GM13977 (cell line): ENCODE measurements at regions not wholly inside any gene's neighbourhood (a gene's known extent, or its start where the extent isn't known, plus 50 kb on each side); places are given as distances from the start of the nearest gene placed in this dataset.
"Not testable (repeated sequence)": the region's sequence is repeated elsewhere in the genome, so short reads cannot be mapped to it uniquely, and the experiment has no call there.

Experiments used
- DNase-seq: peaks from one replicate; pipeline ENCODE4 v3.0.0; 2012; ENCODE audit warnings: low spot score
- in situ Hi-C: fragments of 300-500 bp; cut with MboI; formaldehyde crosslinking; loops from one replicate; pipeline ENCODE4 v1.12.0; 2022; ENCODE audit warnings: low sequenced_read_pairs, low pct_unique_long_range_greater_than_20kb, mixed read lengths, inconsistent platforms; ENCODE audit not compliant: unreplicated experiment
- TF ChIP-seq, protein P1 (sequence below): IDR thresholded peaks from 2 replicates; pipeline ENCODE4 v1.5.1; 2012; ENCODE audit warnings: mild to moderate bottlenecking, control low read depth; ENCODE audit not compliant: insufficient read depth; ENCODE audit errors: extremely low read depth, missing control alignments

GRCh38 chr2:37739153-37739552, 67.7 kb upstream of the CDC42EP3 start:
- TF ChIP-seq, protein P1, sequence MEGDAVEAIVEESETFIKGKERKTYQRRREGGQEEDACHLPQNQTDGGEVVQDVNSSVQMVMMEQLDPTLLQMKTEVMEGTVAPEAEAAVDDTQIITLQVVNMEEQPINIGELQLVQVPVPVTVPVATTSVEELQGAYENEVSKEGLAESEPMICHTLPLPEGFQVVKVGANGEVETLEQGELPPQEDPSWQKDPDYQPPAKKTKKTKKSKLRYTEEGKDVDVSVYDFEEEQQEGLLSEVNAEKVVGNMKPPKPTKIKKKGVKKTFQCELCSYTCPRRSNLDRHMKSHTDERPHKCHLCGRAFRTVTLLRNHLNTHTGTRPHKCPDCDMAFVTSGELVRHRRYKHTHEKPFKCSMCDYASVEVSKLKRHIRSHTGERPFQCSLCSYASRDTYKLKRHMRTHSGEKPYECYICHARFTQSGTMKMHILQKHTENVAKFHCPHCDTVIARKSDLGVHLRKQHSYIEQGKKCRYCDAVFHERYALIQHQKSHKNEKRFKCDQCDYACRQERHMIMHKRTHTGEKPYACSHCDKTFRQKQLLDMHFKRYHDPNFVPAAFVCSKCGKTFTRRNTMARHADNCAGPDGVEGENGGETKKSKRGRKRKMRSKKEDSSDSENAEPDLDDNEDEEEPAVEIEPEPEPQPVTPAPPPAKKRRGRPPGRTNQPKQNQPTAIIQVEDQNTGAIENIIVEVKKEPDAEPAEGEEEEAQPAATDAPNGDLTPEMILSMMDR = no peak
- no peak for DNase-seq
- in situ Hi-C loops = no loop called here

- in situ Hi-C loops = no loop called here
- TF ChIP-seq, protein P1 = no peak
- no peak for DNase-seq
These were observed 68.8 kb upstream of the CDC42EP3 start for GRCh38 chr2:37740164-37740739.

DNA sequence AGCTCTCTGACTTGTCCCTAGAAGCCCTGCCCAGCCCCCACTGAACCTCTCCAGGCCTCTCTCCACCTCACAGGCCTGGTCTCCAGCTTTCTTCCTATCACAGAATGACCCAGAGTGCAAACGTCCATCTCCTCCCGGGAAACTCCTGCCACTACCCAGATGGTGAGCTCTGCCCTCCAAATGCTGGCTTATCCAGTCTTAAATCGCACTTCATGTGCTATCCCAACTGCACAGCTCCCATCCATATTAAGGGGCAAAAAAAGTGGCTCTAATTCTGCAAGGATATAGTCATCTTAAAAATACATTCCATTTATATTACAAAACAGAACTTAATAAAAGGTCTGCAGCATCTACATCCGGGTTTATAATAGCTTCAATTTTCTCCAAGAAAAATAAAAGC, 70.8 kb upstream of the CDC42EP3 start:
- TF ChIP-seq, protein P1 = no peak
- no peak for DNase-seq

GRCh38 chr2:37744010-37744409, 72.6 kb upstream of the CDC42EP3 start:
- in situ Hi-C loops = no loop called here
- DNase-seq = no peak
- TF ChIP-seq, protein P1 = no peak

More for the DNA sequence above, 70.8 kb upstream of the CDC42EP3 start:
- in situ Hi-C loops = no loop called here

GRCh38 chr2:37744961-37745360, 73.5 kb upstream of the CDC42EP3 start:
- DNase-seq, in situ Hi-C loops: not testable (repeated sequence)

- in situ Hi-C loops, DNase-seq: not testable (repeated sequence)
These were observed 74.6 kb upstream of the CDC42EP3 start for GRCh38 chr2:37746011-37746410.

GRCh38 chr2:37746883-37747282, 75.4 kb upstream of the CDC42EP3 start:
- TF ChIP-seq, protein P1 = no peak
- no peak for DNase-seq
- in situ Hi-C loops = no loop called here

DNA sequence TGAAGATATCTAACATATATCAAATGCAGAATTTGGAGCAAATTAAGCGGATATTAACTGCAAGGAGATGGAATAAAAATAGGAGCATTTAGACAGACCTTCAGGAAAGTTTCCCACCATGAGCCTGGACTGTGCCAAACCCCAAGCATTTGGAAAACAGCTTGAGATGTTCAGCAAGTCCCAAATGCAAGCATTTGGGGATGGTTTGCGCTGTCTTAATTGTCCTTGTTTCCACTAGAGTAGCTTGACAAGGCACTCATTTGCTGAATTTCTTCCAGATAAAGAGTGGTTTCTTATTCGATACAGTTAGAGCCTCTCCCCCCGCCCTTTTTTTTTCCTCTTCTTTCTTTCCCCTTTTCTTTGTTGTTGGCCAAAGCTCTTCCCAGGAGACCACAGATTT, 77.1 kb upstream of the CDC42EP3 start:
- in situ Hi-C loops = no loop called here
- TF ChIP-seq, protein P1 = no peak
- DNase-seq = no peak

GRCh38 chr2:37750286-37750685, 78.8 kb upstream of the CDC42EP3 start:
- in situ Hi-C loops, DNase-seq: not testable (repeated sequence)
